Esophagus squamous epithelium (tissue), 5 donors: ENCODE measurements at regions not wholly inside any gene's neighbourhood (a gene's known extent, or its start where the extent isn't known, plus 50 kb on each side); places are given as distances from the start of the nearest gene placed in this dataset.

ENCODE experiments used
- DNase-seq: peaks from one replicate; lab custom pipeline; 2025; lab: John Stamatoyannopoulos, UW
- H3K27ac ChIP-seq, 4 donors: fragments of 200-600 bp; sonication (generic); one replicate each; pipeline ENCODE4 v1.5.1; 2016 to 2019; ENCODE audit warnings: mild to moderate bottlenecking in 1 of 4
- H3K27me3 ChIP-seq, 4 donors: fragments of 200-600 bp; sonication (generic); 1 replicate in 3 of 4; 2 replicates in 1 of 4; pipeline versions ENCODE4 v1.5.1 to v1.6.0; 2017 to 2021; ENCODE audit warnings: antibody characterized with exemption in 1 of 4
- H3K36me3 ChIP-seq, 3 donors: fragments of 200-600 bp; sonication (generic); one replicate each; pipeline ENCODE4 v1.5.1; 2016 to 2019
- H3K4me1 ChIP-seq, 3 donors: fragments of 200-600 bp; sonication (generic); one replicate each; pipeline ENCODE4 v1.5.1; 2017 to 2019
- H3K4me3 ChIP-seq, 4 donors: fragments of 200-600 bp; sonication (generic); 1 replicate in 3 of 4; 2 replicates in 1 of 4; pipeline ENCODE4 v1.5.1; 2016 to 2019; ENCODE audit warnings: mild to moderate bottlenecking in 2 of 4, moderate library complexity in 1 of 4
- H3K9me3 ChIP-seq, 3 donors: fragments of 200-600 bp; sonication (generic); one replicate each; pipeline ENCODE4 v1.5.1; 2016 to 2019
- POLR2A ChIP-seq, 4 donors: fragments of 450-650 bp; IDR thresholded peaks; one replicate each; pipeline ENCODE4 v1.6.1; 2017; ENCODE audit warnings: antibody characterized with exemption in 4 of 4, mild to moderate bottlenecking in 4 of 4, moderate library complexity in 3 of 4
- WGBS, 2 donors: methylation state at CpG; one replicate each; pipeline ENCODE4 v1.1.5; 2018; 5-methylcytosine and 5-hydroxymethylcytosine counted together
- intact Hi-C: fragments of 100-400 bp; cut with DNase I; formaldehyde crosslinking; loops from one replicate; pipeline ENCODE4 v1.15.0; 2022
- TF ChIP-seq, protein P1 (sequence below), 6 experiments: fragments of 450-650 bp in 4 of 6; fragments of 200-600 bp in 2 of 6; sonication (generic) in 2 of 6; IDR thresholded peaks; one replicate each; pipeline ENCODE4 v1.5.1; 2016 to 2019; ENCODE audit warnings: antibody characterized with exemption in 6 of 6, mild to moderate bottlenecking in 4 of 6, moderate library complexity in 4 of 6
- donor health status: DM: yes; HTN: yes; CAD: no.

DNA sequence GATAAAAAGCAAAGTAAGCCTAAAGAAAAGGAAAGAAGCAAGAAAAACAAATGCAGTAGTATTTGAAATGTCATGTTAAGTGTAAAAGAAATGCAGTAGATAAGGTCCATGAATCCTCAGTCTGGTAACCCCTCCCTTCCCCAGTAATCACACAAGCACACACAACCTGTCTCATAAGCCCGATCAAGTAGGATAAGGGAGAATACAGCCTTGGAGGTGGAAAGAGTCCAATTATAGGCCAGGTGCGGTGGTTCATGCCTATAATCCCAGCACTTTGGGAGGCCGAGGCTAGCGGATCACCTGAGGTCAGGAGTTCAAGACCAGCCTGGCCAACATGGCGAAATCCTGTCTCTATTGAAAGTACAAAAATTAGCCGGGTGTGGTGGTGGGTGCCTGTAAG lies 117.9 kb downstream of the GADD45G start:
- peaks cover 0 to 1% (median 0%) of the 10 kb centered on the region in 3 donors for H3K9me3 ChIP-seq
- no peak overlapping the region for H3K27ac ChIP-seq
- no peak overlapping the region for H3K4me3 ChIP-seq
- no peak for TF ChIP-seq POLR2A (IDR thresholded peaks at IDR 0.05)
- TF ChIP-seq, protein P1, sequence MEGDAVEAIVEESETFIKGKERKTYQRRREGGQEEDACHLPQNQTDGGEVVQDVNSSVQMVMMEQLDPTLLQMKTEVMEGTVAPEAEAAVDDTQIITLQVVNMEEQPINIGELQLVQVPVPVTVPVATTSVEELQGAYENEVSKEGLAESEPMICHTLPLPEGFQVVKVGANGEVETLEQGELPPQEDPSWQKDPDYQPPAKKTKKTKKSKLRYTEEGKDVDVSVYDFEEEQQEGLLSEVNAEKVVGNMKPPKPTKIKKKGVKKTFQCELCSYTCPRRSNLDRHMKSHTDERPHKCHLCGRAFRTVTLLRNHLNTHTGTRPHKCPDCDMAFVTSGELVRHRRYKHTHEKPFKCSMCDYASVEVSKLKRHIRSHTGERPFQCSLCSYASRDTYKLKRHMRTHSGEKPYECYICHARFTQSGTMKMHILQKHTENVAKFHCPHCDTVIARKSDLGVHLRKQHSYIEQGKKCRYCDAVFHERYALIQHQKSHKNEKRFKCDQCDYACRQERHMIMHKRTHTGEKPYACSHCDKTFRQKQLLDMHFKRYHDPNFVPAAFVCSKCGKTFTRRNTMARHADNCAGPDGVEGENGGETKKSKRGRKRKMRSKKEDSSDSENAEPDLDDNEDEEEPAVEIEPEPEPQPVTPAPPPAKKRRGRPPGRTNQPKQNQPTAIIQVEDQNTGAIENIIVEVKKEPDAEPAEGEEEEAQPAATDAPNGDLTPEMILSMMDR (IDR thresholded peaks at IDR 0.05), result no peak
- 89 to 96% methylated on average over 6 of the region's 6 CpGs for WGBS, 2 donors
- DNase-seq, result no peak
- no peaks in the 10 kb centered on the region for H3K27me3 ChIP-seq
- no peaks in the 10 kb centered on the region for H3K36me3 ChIP-seq
- intact Hi-C loops, result no loop called here
- H3K4me1 ChIP-seq, result no peaks in the 10 kb centered on the region

GRCh38 chr9:89723469-89724100 lies 118.8 kb downstream of the GADD45G start:
- intact Hi-C loops, result no loop called here
- H3K27ac ChIP-seq, result no peak overlapping the region
- TF ChIP-seq POLR2A (IDR thresholded peaks at IDR 0.05), result no peak
- TF ChIP-seq, protein P1 (IDR thresholded peaks at IDR 0.05), result no peak
- no peaks in the 10 kb centered on the region for H3K9me3 ChIP-seq
- H3K27me3 ChIP-seq, result no peaks in the 10 kb centered on the region
- no peak for DNase-seq
- no peaks in the 10 kb centered on the region for H3K36me3 ChIP-seq
- no peaks in the 10 kb centered on the region for H3K4me1 ChIP-seq
- 25 to 31% methylated on average over 3 of the region's 3 CpGs for WGBS, 2 donors
- no peak overlapping the region for H3K4me3 ChIP-seq

GRCh38 chr9:89724659-89725058 lies 119.8 kb downstream of the GADD45G start:
- 85 to 98% methylated on average over 2 to 4 of the region's 4 CpGs for WGBS, 2 donors
- Histone ChIP-seq H3K4me1 (no peaks in the 10 kb centered on the region), H3K9me3 (no peaks in the 10 kb centered on the region), H3K27ac (no peak overlapping the region), H3K36me3 (no peaks in the 10 kb centered on the region), H3K27me3 (peaks cover 0 to 4% (median 0%) of the 10 kb centered on the region in 4 donors), H3K4me3 (no peak overlapping the region)
- TF ChIP-seq, protein P1 (IDR thresholded peaks at IDR 0.05), result no peak
- no peak for TF ChIP-seq POLR2A (IDR thresholded peaks at IDR 0.05)
- DNase-seq, result no peak
- intact Hi-C loops, result no loop called here

GRCh38 chr9:89725271-89725670 lies 120.5 kb downstream of the GADD45G start:
- intact Hi-C loops, result no loop called here
- 75 to 100% methylated on average over 1 of the region's 1 CpG for WGBS, 2 donors

GRCh38 chr9:89729954-89730530 lies 125.2 kb downstream of the GADD45G start:
- H3K4me3 ChIP-seq, result no peak overlapping the region
- no peak overlapping the region for H3K27ac ChIP-seq
- TF ChIP-seq POLR2A (IDR thresholded peaks at IDR 0.05), result no peak
- TF ChIP-seq, protein P1 (IDR thresholded peaks at IDR 0.05), result no peak
- intact Hi-C loops, result no loop called here
- DNase-seq, result no peak
- H3K36me3 ChIP-seq, result no peaks in the 10 kb centered on the region
- peaks cover 0 to 17% (median 0%) of the 10 kb centered on the region in 3 donors for H3K4me1 ChIP-seq
- no peaks in the 10 kb centered on the region for H3K9me3 ChIP-seq
- 77 to 78% methylated on average over 5 of the region's 5 CpGs for WGBS, 2 donors
- H3K27me3 ChIP-seq, result peaks cover 0 to 4% (median 0%) of the 10 kb centered on the region in 4 donors

More at GRCh38 chr9:89725271-89725670, 120.5 kb downstream of the GADD45G start:
- H3K27me3 ChIP-seq, result peaks cover 0 to 4% (median 0%) of the 10 kb centered on the region in 4 donors
- TF ChIP-seq, protein P1 (IDR thresholded peaks at IDR 0.05), result no peak
- no peak for TF ChIP-seq POLR2A (IDR thresholded peaks at IDR 0.05)
- H3K27ac ChIP-seq, result no peak overlapping the region
- no peaks in the 10 kb centered on the region for H3K9me3 ChIP-seq
- H3K36me3 ChIP-seq, result no peaks in the 10 kb centered on the region
- no peaks in the 10 kb centered on the region for H3K4me1 ChIP-seq
- H3K4me3 ChIP-seq, result no peak overlapping the region
- no peak for DNase-seq
